Pancreas (tissue), 10 donors: ENCODE measurements at regions not wholly inside any gene's neighbourhood (a gene's known extent, or its start where the extent isn't known, plus 50 kb on each side); places are given as distances from the start of the nearest gene placed in this dataset.

ENCODE experiments used
- ATAC-seq, 4 donors: fragments of 200-7000 bp; cut with Tn5 transposase; one replicate each; pipeline versions ENCODE4 v1.8.0 to v1.9.1; 2020; ENCODE audit warnings: mild to moderate bottlenecking in 4 of 4, moderate library complexity in 4 of 4
- DNase-seq, 6 donors: peaks; one replicate each; pipeline ENCODE4 v3.0.0-alpha.2; 2020
- FAIRE-seq: peaks from 2 replicates; lab custom pipeline; 2012; peaks lifted over from hg19 to GRCh38; lab: Jason Lieb, UNC
- H3K27ac ChIP-seq, 4 donors: fragments of 200-600 bp; sonication (generic); 1 replicate in 3 of 4; 2 replicates in 1 of 4; pipeline versions ENCODE4 v1.5.0 to v1.8.0; 2020
- H3K27me3 ChIP-seq, 4 donors: fragments of 200-600 bp; one replicate each; pipeline ENCODE4 v1.8.0; 2021
- H3K36me3 ChIP-seq, 3 donors: fragments of 200-600 bp; sonication (generic) in 1 of 3; one replicate each; pipeline versions ENCODE4 v1.5.0 to v1.8.0; 2020 to 2021
- H3K4me1 ChIP-seq, 3 donors: fragments of 200-600 bp; one replicate each; pipeline ENCODE4 v1.8.0; 2021
- H3K4me3 ChIP-seq, 4 donors: fragments of 200-600 bp; sonication (generic) in 2 of 4; one replicate each; pipeline versions ENCODE4 v1.5.0 to v1.8.0; 2020 to 2021
- H3K9me3 ChIP-seq, 4 donors: fragments of 200-600 bp; one replicate each; pipeline ENCODE4 v1.8.0; 2021
- CTCF ChIP-seq, 4 donors: fragments of 200-600 bp; sonication (generic) in 3 of 4; IDR thresholded peaks; one replicate each; pipeline versions ENCODE4 v1.5.0 to v1.8.0; 2021; ENCODE audit warnings: antibody characterized with exemption in 4 of 4
- WGBS, 2 donors: extraction: QIAGEN DNeasy Blood & Tissue Kit; methylation state at CpG; one replicate each; pipeline ENCODE4 v1.1.7; 2013; 5-methylcytosine and 5-hydroxymethylcytosine counted together
- intact Hi-C, 3 donors: fragments of 100-400 bp; cut with DNase I; formaldehyde crosslinking; loops; one replicate each; pipeline versions ENCODE4 v1.11.1 to v1.14.2; 2022
- donor health status: healthy with polysubstance abuse.
- donor health status: DM: no; HTN: no; CAD: no; lungs with moderate emphysema.
- donor health status: DM: no; HTN: no; CAD: no.
- donor health status: control.
- donor health status: control.
- donor health status: Bipolar disorder and iron deficiency.
- donor health status: DM: yes; HTN: yes; CAD: no.
- donor health status: DM: no; HTN: no; CAD: no.
- donor health status: DM: no; HTN: no; CAD: no.
- donor health status: DM: yes; HTN: yes; CAD: no.

GRCh38 chr2:134141598-134142340 is 112.1 kb upstream of the MGAT5 start:
- H3K36me3 ChIP-seq, result no peaks in the 10 kb centered on the region
- no peaks in the 10 kb centered on the region for H3K9me3 ChIP-seq
- no peak overlapping the region for H3K27ac ChIP-seq
- no peak overlapping the region for H3K4me3 ChIP-seq
- FAIRE-seq, result no peak
- ATAC-seq, result no peak
- H3K4me1 ChIP-seq, result peaks cover 45 to 64% (median 57%) of the 10 kb centered on the region in 3 donors
- H3K27me3 ChIP-seq, result no peaks in the 10 kb centered on the region
- intact Hi-C loops, result no loop called here
- DNase-seq, result no peak
- TF ChIP-seq CTCF (IDR thresholded peaks at IDR 0.05), result no peak
- 78 to 81% methylated on average over 6 of the region's 6 CpGs for WGBS, 2 donors

- FAIRE-seq (no peak), DNase-seq (no peak), ATAC-seq (no peak)
- no peak overlapping the region for H3K4me3 ChIP-seq
- no peaks in the 10 kb centered on the region for H3K27me3 ChIP-seq
- TF ChIP-seq CTCF (IDR thresholded peaks at IDR 0.05), result no peak
- H3K27ac ChIP-seq, result no peak overlapping the region
- H3K4me1 ChIP-seq, result peaks cover 39 to 58% (median 51%) of the 10 kb centered on the region in 3 donors
- whole genome bisulfite sequencing, 2 donors, result 79 to 80% methylated on average over 4 of the region's 4 CpGs
- intact Hi-C loops, result no loop called here
- no peaks in the 10 kb centered on the region for H3K9me3 ChIP-seq
- no peaks in the 10 kb centered on the region for H3K36me3 ChIP-seq
Observed at GRCh38 chr2:134142341-134142738, 111.5 kb upstream of the MGAT5 start.

- Histone ChIP-seq H3K9me3 (no peaks in the 10 kb centered on the region), H3K27ac (no peak overlapping the region), H3K27me3 (no peaks in the 10 kb centered on the region), H3K4me1 (peaks cover 34 to 52% (median 46%) of the 10 kb centered on the region in 3 donors), H3K36me3 (no peaks in the 10 kb centered on the region), H3K4me3 (no peak overlapping the region)
- ATAC-seq (no peak), DNase-seq (no peak), FAIRE-seq (no peak)
- TF ChIP-seq CTCF (IDR thresholded peaks at IDR 0.05), result no peak
- intact Hi-C loops, result no loop called here
- 69 to 73% methylated on average over 5 of the region's 5 CpGs for WGBS, 2 donors
Observed at GRCh38 chr2:134142903-134143302, 111.0 kb upstream of the MGAT5 start.

GRCh38 chr2:134143568-134143967 is 110.3 kb upstream of the MGAT5 start:
- H3K4me3 ChIP-seq, result no peak overlapping the region
- H3K27ac ChIP-seq, result no peak overlapping the region
- no peak for TF ChIP-seq CTCF (IDR thresholded peaks at IDR 0.05)
- no peaks in the 10 kb centered on the region for H3K36me3 ChIP-seq
- FAIRE-seq, result no peak
- peaks cover 33 to 46% (median 39%) of the 10 kb centered on the region in 3 donors for H3K4me1 ChIP-seq
- H3K9me3 ChIP-seq, result no peaks in the 10 kb centered on the region
- no peak for DNase-seq
- no peaks in the 10 kb centered on the region for H3K27me3 ChIP-seq
- WGBS, 2 donors, result 79 to 84% methylated on average over 3 of the region's 3 CpGs
- intact Hi-C loops, result no loop called here
- ATAC-seq, result no peak

GRCh38 chr2:134144081-134144596 is 109.7 kb upstream of the MGAT5 start:
- intact Hi-C loops, result no loop called here
- Histone ChIP-seq H3K36me3 (no peaks in the 10 kb centered on the region), H3K27me3 (no peaks in the 10 kb centered on the region), H3K27ac (no peak overlapping the region), H3K9me3 (no peaks in the 10 kb centered on the region), H3K4me1 (peaks cover 32 to 41% (median 33%) of the 10 kb centered on the region in 3 donors), H3K4me3 (no peak overlapping the region)
- no peak for TF ChIP-seq CTCF (IDR thresholded peaks at IDR 0.05)
- whole genome bisulfite sequencing, 2 donors, result 93 to 97% methylated on average over 6 of the region's 6 CpGs
- ATAC-seq, result no peak
- no peak for DNase-seq
- no peak for FAIRE-seq
